ENCODE measurements at regions not wholly inside any gene's neighbourhood (a gene's known extent, or its start where the extent isn't known, plus 50 kb on each side); places are given as distances from the start of the nearest gene placed in this dataset.
"Not testable (repeated sequence)": the region's sequence is repeated elsewhere in the genome, so short reads cannot be mapped to it uniquely, and the experiment has no call there.

DNA sequence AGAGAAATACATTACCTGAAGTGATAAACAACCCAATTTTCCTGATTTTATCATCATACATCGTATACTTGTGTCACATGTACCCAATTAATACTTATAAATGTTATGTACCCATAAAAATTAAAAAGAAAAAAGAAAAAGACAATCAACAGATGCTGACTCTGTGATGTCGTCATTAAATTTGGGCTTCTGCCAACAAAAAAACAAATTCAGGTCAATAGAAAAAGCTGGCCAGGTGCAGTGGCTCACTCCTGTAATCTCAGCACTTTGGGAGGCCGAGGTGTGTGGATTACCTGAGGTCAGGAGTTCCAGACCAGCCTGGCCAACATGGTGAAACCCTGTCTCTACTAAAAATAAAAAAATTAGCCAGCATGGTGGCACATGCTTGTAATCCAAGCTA, 174.4 kb downstream of the ZIC4 start:
- DNase-seq: not testable (repeated sequence)

- DNase-seq: no peak
Measured at GRCh38 chr3:147231111-147231510, 175.2 kb downstream of the ZIC4 start.

DNA sequence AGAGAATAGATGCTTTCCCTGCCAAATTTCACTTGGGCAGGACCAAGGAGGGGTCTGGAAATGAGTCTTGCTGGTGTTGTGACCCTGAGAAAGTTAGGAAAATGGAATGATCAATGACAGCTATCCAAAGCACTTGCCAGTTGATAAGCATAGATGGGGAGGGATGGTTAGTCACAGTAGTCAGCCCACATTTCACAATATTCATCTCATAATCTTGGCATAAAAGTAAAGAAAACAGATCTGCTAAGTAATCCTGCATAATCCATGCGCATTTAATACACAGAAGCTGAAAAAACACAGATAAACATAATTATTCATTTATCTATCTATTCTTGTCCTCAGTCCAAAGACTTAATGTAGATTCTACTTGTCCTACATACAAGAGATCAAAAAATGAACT, 184.1 kb downstream of the ZIC4 start:
- DNase-seq: no peak

DNA sequence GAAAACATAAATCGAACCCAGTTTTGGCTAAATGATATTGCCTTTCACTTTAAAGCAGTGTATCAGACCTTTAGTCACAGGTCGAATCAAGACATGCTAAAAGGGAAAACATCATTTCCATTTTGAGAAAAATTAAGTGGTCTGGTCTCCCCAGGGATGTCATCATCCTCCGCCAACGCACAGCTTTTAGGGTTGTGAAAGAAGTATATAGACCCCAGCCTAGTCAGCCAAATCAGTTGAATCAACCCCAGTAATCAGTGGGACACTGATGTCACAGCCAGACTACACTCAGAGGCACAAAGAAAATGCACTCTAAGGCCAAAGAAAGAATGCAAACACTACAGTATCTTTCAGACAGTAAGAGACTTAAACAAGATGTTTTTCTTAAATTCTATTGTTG, 187.4 kb downstream of the ZIC4 start:
- no peak for DNase-seq

GRCh38 chr3:147216143-147216673, 190.1 kb downstream of the ZIC4 start:
- no peak for DNase-seq

- no peak for DNase-seq
Measured at GRCh38 chr3:147215660-147216059, 190.7 kb downstream of the ZIC4 start.

DNA sequence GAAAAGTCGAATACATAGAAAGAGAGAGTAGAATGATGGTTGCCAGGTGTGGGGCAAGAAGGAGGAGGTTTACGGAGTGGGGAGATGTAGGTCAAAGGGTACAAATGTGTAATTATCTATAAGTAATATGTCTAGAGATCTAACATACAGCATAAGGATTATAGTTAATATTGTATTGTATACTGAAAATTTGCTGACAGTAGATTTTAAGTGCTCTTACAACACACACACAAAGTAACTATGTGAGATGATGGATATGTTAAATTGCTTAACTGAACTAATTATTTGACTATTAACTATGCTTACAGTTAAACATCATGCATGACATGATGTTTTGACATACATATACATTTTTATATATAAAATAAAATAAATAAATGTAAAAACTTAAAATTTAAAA, 192.7 kb downstream of the ZIC4 start:
- DNase-seq: no peak

GRCh38 chr3:147210676-147211075, 195.7 kb downstream of the ZIC4 start:
- no peak for DNase-seq

- no peak for DNase-seq
Measured at GRCh38 chr3:147201086-147201485, 205.3 kb downstream of the ZIC4 start.

DNA sequence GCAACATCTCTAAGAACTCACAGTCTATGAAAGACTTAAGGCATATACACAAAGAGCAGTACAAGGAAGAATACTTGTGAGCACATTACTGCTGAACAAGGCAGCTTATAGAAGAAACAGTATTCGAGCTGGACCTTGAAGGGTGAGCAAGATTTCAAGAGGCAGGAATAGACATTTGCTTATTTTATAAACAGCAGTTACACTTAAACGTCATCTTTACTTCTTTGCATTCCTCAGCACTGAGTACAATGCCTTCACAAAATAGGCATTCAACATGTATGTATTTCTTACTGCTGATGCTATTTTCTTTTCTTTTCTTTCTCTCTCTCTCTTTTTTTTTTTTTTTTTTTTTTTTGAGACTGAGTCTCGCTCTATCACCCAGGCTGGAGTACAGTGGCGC, 205.8 kb downstream of the ZIC4 start:
- DNase-seq: no peak

DNA sequence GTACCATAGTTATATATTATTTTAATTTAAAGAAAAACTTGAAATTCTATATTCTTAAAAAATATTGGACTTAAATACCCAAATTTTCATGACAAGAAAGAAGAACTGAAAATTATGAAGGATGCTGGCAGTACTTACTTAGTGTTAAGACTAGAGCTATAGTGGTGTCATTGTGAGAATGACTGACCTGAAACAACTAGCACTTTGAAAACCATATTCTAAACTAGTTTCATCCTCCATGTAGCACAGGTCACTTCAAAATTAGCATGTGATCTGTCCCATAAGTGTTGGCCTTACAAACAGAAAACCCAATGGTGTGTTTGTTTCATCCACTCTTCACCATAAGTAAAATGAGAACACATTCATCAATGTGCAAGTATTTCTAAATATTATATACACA, 208.6 kb downstream of the ZIC4 start:
- no peak for DNase-seq

- DNase-seq: no peak
Measured at GRCh38 chr3:147195887-147196286, 210.5 kb downstream of the ZIC4 start.

DNA sequence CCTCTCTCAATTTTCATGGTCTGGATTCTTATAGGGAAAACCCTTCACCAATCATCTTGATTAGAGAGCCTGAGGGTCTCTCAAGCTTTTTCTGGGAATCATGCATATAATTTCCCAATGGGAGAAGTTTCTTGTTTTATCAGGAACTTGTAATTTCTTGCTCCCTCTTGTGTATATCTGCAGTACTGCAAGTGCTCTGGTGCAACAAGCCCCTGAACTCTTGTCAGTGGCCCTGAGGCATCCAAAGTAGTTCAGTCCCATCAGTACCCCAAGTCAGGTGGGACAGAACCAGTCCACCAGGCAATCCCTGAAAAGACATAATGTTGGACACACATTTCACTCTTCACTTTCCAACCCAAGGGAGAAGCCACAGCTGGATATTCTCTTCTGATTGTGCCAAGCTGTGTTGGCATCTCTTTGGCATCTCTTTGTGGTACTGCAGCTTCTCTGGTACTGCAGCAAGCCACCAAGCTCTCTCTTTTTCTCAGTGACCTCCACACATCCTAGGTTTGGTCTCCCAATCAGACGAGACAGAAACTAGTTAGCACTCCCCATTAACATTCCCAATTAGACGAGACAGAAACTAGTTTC, 214.5 kb downstream of the ZIC4 start:
- DNase-seq: peak; percentile 59

DNA sequence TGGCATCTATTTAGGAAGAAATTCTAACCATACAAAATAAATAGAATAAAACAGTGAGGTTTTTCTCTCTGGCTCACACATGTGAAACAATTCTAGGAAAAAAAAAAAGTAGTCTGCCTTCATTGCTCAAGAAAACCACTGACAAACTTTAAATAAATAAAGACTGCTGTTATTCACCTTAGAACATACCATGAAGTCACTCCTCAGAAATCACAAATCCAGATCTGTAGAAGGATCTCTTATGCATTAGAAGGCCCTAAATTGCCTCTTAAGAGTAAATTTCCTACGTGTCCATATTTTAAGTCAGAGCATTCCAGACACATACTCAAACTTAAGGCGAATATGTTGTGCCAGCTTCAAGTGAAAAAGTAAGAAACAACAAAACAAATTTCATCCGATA, 217.3 kb downstream of the ZIC4 start:
- no peak for DNase-seq

DNA sequence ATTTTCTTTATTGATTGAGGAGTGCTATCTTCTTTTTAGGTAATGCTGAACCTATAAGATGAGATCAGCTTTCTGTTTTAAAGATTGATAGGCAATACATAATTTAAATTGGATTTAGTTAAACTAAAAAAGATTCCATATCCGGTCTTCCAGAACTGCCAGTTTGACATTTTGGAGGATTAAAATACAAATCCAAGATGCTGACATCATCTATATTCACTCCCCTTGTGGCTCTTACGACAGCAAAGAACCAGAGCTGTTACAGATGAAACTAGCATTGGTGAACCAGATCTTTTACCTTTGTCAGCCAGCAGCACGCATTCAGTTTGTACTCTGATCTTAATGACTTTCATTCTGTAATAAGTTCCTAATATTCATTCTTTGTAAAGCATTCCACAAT, 218.7 kb downstream of the ZIC4 start:
- DNase-seq: no peak

DNA sequence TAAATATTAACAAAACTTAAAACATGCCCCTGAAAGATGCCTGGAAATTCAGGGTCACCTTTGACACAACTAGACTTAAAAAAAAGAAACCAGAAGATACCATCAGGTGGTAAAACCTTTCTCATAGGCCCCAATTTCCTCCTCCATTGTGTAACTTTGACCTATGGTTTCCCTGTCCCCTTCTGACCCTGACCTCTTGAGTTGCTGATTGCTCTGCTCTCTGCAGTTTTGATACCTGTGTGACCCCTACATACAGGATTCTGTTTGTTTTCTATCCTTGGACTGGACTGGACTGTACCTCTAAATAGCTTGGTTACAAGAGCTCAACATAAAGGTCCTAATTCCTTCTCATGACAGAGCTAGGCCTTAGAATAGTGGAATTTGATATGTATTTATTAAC, 220.6 kb downstream of the ZIC4 start:
- no peak for DNase-seq

DNA sequence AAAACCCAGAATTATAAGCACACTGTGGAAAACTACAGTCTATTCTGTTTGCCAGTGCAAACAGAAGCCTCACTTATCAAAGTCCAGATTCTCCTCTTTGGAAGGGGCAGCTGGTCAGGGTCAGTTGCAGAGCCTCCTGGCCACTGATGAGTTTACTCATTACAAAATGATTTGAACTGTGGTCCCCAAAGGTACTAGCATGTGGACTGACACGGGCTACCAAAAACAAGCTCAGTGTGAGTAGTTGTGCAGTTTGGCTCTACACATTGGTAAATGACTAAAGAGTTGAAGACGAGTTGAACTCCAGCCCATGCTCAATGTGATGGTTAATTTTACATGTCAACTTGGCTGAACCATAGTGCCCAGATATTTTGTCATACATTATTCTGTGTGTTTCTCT, 221.5 kb downstream of the ZIC4 start:
- DNase-seq: no peak

- DNase-seq: no peak
Measured at GRCh38 chr3:147173257-147173656, 233.1 kb downstream of the ZIC4 start.

DNA sequence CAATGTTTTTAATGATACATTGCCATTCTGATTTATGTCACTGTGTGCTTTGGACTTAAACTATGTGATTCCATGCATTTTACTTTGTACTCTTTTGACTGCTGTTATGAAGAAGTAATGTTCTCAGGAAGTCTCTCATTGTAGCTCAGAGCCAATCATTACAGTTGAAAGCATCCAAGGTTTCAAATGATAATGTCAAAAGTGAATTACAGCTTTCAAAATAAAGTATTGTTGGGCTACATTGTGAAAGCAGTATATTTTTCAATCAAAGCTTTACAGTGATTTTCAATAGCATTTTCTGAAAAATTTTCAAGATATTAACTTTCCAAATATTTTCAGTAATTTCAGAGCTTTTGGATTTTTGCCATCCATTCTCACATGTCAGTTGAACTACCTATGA, 243.6 kb downstream of the ZIC4 start:
- DNase-seq: no peak

DNA sequence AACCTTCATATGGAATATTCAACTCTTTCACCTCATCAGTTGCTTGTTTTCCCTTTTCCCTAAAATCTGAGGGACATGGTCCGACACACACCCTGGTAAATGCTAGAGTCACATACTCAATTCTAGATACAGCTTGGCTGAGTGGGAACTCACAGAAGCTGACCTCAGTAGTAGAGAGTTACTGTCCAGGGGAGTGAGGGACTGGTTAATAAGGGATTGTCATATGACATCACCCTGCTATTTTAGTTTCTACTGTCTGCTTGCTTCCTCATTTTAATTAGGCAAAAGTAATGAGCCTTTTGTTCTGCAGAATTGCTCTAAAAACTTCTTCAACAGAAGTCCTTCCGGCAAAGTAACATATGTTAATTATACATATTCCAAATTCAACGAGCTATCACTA, 244.5 kb downstream of the ZIC4 start:
- no peak for DNase-seq

- DNase-seq: no peak
Measured at GRCh38 chr3:147160984-147161383, 245.4 kb downstream of the ZIC4 start.

DNA sequence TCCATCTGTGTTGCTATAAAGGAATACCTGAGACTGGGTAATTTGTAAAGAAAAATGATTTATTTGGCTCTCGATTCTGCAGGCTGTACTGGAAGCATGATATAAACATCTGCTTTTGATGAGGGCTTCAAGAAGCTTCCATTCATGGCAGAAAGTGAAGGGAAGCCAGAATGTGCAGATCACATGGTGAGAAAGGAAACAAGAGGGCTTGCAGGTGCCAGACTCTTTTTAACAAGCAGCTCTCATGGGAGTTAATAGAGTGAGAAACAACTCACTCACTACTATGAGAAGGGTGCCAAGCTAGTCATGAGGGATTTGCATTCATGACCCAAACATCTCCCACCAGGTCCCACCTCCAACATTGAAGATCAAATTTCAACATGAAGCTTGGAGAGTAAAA, 247.2 kb downstream of the ZIC4 start:
- no peak for DNase-seq

- DNase-seq: no peak
Measured at GRCh38 chr3:147157631-147158030, 248.7 kb downstream of the ZIC4 start.

GRCh38 chr3:147154988-147155387, 251.4 kb downstream of the ZIC4 start:
- not testable (repeated sequence) for DNase-seq

GRCh38 chr3:147153830-147154539, 252.4 kb downstream of the ZIC4 start:
- DNase-seq: no peak
